ENCODE measurements at regions not wholly inside any gene's neighbourhood (a gene's known extent, or its start where the extent isn't known, plus 50 kb on each side); places are given as distances from the start of the nearest gene placed in this dataset.

DNA sequence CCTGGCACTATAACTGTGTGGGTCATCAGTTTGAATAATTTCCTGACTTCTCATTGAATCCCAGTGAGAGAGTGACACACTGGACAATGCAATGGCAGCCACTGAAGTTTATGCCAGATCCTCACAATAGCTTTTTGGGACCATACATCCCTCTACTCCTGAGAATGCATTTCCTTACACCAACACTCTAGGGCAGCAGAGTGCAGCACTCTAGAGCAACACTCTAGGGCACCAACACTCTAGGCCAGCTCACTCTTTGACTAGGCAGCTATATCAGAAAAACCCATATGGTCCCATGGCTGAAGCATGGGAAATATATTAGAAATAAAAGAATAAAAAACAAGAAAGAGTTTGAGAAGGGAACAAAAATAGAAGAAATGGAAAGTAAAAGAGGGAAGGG is 309.2 kb downstream of the MAP2K6 start:
- peak; percentile 42 for DNase-seq (ENCODE audit: low read depth)
- H3K4me3 ChIP-seq (ENCODE audit: low read length), result no peak overlapping the region
- TF ChIP-seq, protein P1, sequence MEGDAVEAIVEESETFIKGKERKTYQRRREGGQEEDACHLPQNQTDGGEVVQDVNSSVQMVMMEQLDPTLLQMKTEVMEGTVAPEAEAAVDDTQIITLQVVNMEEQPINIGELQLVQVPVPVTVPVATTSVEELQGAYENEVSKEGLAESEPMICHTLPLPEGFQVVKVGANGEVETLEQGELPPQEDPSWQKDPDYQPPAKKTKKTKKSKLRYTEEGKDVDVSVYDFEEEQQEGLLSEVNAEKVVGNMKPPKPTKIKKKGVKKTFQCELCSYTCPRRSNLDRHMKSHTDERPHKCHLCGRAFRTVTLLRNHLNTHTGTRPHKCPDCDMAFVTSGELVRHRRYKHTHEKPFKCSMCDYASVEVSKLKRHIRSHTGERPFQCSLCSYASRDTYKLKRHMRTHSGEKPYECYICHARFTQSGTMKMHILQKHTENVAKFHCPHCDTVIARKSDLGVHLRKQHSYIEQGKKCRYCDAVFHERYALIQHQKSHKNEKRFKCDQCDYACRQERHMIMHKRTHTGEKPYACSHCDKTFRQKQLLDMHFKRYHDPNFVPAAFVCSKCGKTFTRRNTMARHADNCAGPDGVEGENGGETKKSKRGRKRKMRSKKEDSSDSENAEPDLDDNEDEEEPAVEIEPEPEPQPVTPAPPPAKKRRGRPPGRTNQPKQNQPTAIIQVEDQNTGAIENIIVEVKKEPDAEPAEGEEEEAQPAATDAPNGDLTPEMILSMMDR (IDR thresholded peaks at IDR 0.05; ENCODE audit: insufficient read depth, low read depth, low read length, missing control alignments), result peak; percentile 53

DNA sequence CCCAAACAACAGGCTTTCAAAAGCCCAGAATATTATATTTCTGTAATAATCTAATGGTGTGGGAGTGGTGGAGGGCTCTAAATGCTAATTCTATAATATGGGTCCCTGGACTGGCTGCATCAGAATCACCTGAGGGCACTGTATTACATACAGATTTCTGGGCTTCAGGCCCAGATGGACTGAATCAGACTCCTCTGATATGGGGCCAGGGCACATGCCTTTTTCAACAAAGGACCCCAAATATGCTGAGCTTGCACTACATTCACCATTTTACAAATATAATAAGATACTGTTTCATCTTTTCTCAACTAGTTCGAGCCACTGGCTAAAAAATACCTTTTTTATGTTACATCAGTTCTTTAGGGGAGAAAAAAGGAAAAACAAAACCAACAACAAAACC is 309.7 kb downstream of the MAP2K6 start:
- TF ChIP-seq, protein P1 (IDR thresholded peaks at IDR 0.05; ENCODE audit: insufficient read depth, low read depth, low read length, missing control alignments), result no peak
- no peak for DNase-seq (ENCODE audit: low read depth)
- no peak overlapping the region for H3K4me3 ChIP-seq (ENCODE audit: low read length)

DNA sequence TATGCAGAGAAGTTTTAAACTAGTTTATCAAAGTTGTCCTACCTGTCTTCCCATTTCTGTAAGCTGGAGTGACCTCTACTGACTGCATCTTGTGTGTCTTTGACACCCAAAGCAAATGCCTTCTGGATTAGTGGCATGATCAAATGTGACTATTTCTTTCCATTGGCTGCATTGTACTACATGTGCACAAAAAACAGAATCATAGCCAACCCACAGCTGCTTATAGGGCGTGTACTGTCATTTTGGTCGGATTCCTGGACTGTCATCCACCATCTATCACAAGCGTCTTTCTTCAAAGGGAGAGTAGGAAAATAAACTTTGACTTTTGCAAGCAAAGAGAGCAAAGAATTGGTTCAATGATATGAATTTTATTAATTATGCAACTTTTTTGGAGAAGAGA is 310.6 kb downstream of the MAP2K6 start:
- H3K4me3 ChIP-seq (ENCODE audit: low read length), result no peak overlapping the region
- DNase-seq (ENCODE audit: low read depth), result no peak
- TF ChIP-seq, protein P1 (IDR thresholded peaks at IDR 0.05; ENCODE audit: insufficient read depth, low read depth, low read length, missing control alignments), result peak; percentile 4

DNA sequence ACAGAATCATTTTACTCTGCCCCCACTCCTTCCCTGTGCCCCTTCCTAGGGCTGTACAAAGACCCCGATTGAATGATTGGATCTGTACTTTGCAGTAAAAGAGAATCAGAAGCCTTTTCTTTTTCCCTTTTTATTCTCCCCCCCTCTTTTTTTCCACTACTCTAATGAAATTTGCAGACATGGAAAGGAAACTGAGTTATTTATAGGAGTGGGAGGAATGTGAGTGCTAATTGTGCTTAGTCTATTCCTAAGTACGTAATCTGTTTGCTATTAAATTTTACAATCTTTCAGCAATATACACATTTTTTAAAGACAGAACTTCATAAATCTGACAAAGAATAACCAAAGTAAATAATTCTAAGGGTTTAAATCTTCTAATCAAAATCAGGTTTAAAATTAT is 314.3 kb downstream of the MAP2K6 start:
- TF ChIP-seq, protein P1 (IDR thresholded peaks at IDR 0.05; ENCODE audit: insufficient read depth, low read depth, low read length, missing control alignments), result no peak
- H3K4me3 ChIP-seq (ENCODE audit: low read length), result no peak overlapping the region
- DNase-seq (ENCODE audit: low read depth), result no peak

DNA sequence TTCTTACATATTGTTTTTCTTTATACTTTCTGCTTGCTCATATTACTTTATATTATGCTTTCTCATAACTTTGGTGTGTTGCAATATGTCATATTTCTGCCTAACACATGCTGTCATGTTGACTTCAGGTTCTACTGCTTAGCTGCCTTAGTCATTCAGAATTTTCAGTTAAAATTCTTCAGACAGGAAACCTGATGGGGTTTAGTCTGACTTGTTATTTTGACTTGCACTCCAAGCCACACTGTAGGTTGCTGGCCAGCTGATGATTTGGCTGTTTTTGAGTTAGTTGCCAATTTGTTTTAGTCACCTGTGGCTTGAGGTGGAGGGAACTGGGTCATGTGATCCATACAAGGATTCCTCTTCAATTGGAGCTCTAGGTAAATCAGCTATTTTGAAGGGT is 315.4 kb downstream of the MAP2K6 start:
- DNase-seq (ENCODE audit: low read depth), result peak; percentile 94
- TF ChIP-seq, protein P1 (IDR thresholded peaks at IDR 0.05; ENCODE audit: insufficient read depth, low read depth, low read length, missing control alignments), result no peak
- H3K4me3 ChIP-seq (ENCODE audit: low read length), result no peak overlapping the region

DNA sequence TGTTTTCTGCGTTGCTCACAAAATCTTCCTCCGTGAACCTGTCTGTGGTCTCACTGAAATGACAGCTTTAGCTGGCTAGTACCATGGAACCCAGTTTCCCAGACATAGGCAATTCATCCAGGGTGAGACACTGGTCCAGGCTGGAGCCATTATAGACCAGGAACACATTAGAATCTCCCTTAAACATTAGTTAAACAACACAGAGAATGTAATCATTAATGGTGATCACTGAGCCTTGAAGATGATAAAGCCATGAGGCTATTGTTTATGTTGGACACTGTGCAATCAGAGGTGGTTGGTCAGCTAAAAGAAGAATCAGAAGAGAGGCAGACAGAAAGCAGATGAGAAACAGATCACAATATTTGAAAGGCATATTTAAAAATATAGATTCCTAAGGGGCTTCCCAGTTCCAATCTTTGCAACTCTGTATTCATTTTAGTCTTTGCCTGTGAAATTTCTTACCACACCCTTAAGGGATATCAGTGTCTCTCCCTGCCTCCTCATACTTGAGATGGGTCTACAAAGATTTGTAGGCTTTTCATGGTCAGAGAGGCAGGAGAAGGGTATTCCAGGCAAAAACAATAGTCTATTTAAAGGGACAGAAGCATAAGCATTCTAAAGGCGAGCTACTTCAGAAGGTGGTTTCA is 317.9 kb downstream of the MAP2K6 start:
- no peak overlapping the region for H3K4me3 ChIP-seq (ENCODE audit: low read length)
- no peak for DNase-seq (ENCODE audit: low read depth)
- TF ChIP-seq, protein P1 (IDR thresholded peaks at IDR 0.05; ENCODE audit: insufficient read depth, low read depth, low read length, missing control alignments), result no peak

Measured in epithelial cell of esophagus (primary cell).